PC-3 (cell line): ENCODE measurements at regions not wholly inside any gene's neighbourhood (a gene's known extent, or its start where the extent isn't known, plus 50 kb on each side); places are given as distances from the start of the nearest gene placed in this dataset.
"Not testable (repeated sequence)": the region's sequence is repeated elsewhere in the genome, so short reads cannot be mapped to it uniquely, and the experiment has no call there.

Experiments
- ATAC-seq: fragments of 200-7000 bp; cut with Tn5 transposase; 2 replicates; pipeline ENCODE4 v1.9.1; 2020; ENCODE audit warnings: mild to moderate bottlenecking, moderate library complexity
- BruUV-seq: library from RNA; stranded (reverse); fragments of 400-500 nt; replicated peaks from 2 replicates; lab custom pipeline; 2021; lab: Mats Ljungman, UMichigan
- CTCF ChIA-PET: fragments of 300-600 bp; sonication (Branson Sonifier 250); formaldehyde crosslinking; loops from one replicate; lab custom pipeline; 2022; ENCODE audit warnings: antibody characterized with exemption; lab: Charles Lee
- POLR2A ChIA-PET: fragments of 300-600 bp; sonication (Branson Sonifier 250); formaldehyde crosslinking; loops from one replicate; lab custom pipeline; 2022; ENCODE audit warnings: antibody characterized with exemption; ENCODE audit not compliant: unreplicated experiment; lab: Charles Lee
- DNase-seq: peaks from one replicate; pipeline ENCODE4 v3.0.0-alpha.2; 2015
- H2AFZ ChIP-seq: fragments of 300-600 bp; sonication (generic); 2 replicates; pipeline ENCODE4 v1.6.0; 2016; ENCODE audit warnings: antibody characterized with exemption, low read length
- H3F3A ChIP-seq: fragments of 300-600 bp; sonication (generic); one replicate; pipeline ENCODE4 v1.6.0; 2017; ENCODE audit warnings: antibody characterized with exemption, low read length, control low read depth, mild to moderate bottlenecking; ENCODE audit not compliant: unreplicated experiment
- H3K27ac ChIP-seq: fragments of 300-600 bp; sonication (generic); 2 replicates; pipeline ENCODE4 v1.5.1; 2016; ENCODE audit warnings: mild to moderate bottlenecking, low read length
- H3K27me3 ChIP-seq: fragments of 300-600 bp; sonication (generic); 2 replicates; pipeline ENCODE4 v1.6.1; 2016; ENCODE audit warnings: low read length, mixed read lengths
- H3K36me3 ChIP-seq: fragments of 300-600 bp; sonication (generic); 2 replicates; pipeline ENCODE4 v1.6.1; 2016; ENCODE audit warnings: low read depth, mixed run types, low read length, mixed read lengths
- H3K4me1 ChIP-seq: fragments of 300-600 bp; sonication (generic); 2 replicates; pipeline ENCODE4 v1.5.1; 2016; ENCODE audit warnings: low read length; ENCODE audit not compliant: insufficient read depth
- H3K4me2 ChIP-seq: fragments of 300-600 bp; sonication (generic); 2 replicates; pipeline ENCODE4 v1.6.0; 2016; ENCODE audit warnings: low read length
- H3K4me3 ChIP-seq: fragments of 300-600 bp; sonication (generic); 2 replicates; pipeline ENCODE4 v1.5.1; 2016; ENCODE audit warnings: mild to moderate bottlenecking, low read length, mixed read lengths
- H3K79me2 ChIP-seq: fragments of 300-600 bp; sonication (generic); 2 replicates; pipeline ENCODE4 v1.6.1; 2017; ENCODE audit warnings: low read length, mixed read lengths
- H3K9ac ChIP-seq: fragments of 300-600 bp; sonication (generic); 2 replicates; pipeline ENCODE4 v1.6.0; 2016; ENCODE audit warnings: mild to moderate bottlenecking, low read length
- H3K9me2 ChIP-seq: fragments of 300-600 bp; sonication (generic); replicated peaks from 2 replicates; pipeline ENCODE4 v1.6.1; 2016; ENCODE audit warnings: mixed run types, low read length, mixed read lengths
- H3K9me3 ChIP-seq: fragments of 300-600 bp; sonication (generic); 2 replicates; pipeline ENCODE4 v1.6.1; 2016; ENCODE audit warnings: low read length, mixed read lengths
- H4K20me1 ChIP-seq: fragments of 300-600 bp; sonication (generic); 2 replicates; pipeline ENCODE4 v1.6.1; 2016; ENCODE audit warnings: low read length, mixed read lengths
- intact Hi-C: fragments of 100-400 bp; cut with micrococcal nuclease; formaldehyde crosslinking; loops from 2 replicates; pipeline ENCODE4 v1.9.0; 2023

- H3K4me2 ChIP-seq, CTCF ChIA-PET, H3K79me2 ChIP-seq, H3K9ac ChIP-seq, H3K27ac ChIP-seq, DNase-seq, ATAC-seq, BruUV-seq, POLR2A ChIA-PET, intact Hi-C loops, H3K4me1 ChIP-seq, H3F3A ChIP-seq, H3K4me3 ChIP-seq, H3K27me3 ChIP-seq, H3K9me3 ChIP-seq, H4K20me1 ChIP-seq, H3K36me3 ChIP-seq, H3K9me2 ChIP-seq, H2AFZ ChIP-seq: not testable (repeated sequence)
These were observed 359.8 kb downstream of the FOXD4L6 start for GRCh38 chr9:40768646-40769198.

GRCh38 chr9:40768178-40768577 is 360.3 kb downstream of the FOXD4L6 start:
- H3K9me3 ChIP-seq, ATAC-seq, H2AFZ ChIP-seq, H3K27ac ChIP-seq, H3K9me2 ChIP-seq, H3K4me2 ChIP-seq, H3K4me3 ChIP-seq, intact Hi-C loops, H3K4me1 ChIP-seq, H3K79me2 ChIP-seq, BruUV-seq, H4K20me1 ChIP-seq, DNase-seq, H3K36me3 ChIP-seq, H3K27me3 ChIP-seq, H3F3A ChIP-seq, POLR2A ChIA-PET, CTCF ChIA-PET, H3K9ac ChIP-seq: not testable (repeated sequence)

GRCh38 chr9:40754957-40755356 is 373.5 kb downstream of the FOXD4L6 start:
- H2AFZ ChIP-seq, H3K4me2 ChIP-seq, POLR2A ChIA-PET, H3K36me3 ChIP-seq, H3K27me3 ChIP-seq, H3K4me3 ChIP-seq, ATAC-seq, H3K27ac ChIP-seq, H3K4me1 ChIP-seq, H3F3A ChIP-seq, BruUV-seq, H3K9me2 ChIP-seq, intact Hi-C loops, H3K9me3 ChIP-seq, H3K9ac ChIP-seq, H3K79me2 ChIP-seq, H4K20me1 ChIP-seq: not testable (repeated sequence)
- CTCF ChIA-PET, result interaction anchor here (0.6 kb wide), 1 partner anchor 237 kb away, joined by 5 read pairs; no protein-coding TSS in a partner anchor
- peak; percentile 53 for DNase-seq

GRCh38 chr9:40753288-40753687 is 375.2 kb downstream of the FOXD4L6 start:
- H3K9ac ChIP-seq, POLR2A ChIA-PET, ATAC-seq, H4K20me1 ChIP-seq, H3K9me3 ChIP-seq, H3F3A ChIP-seq, intact Hi-C loops, H3K4me3 ChIP-seq, H3K27me3 ChIP-seq, H3K36me3 ChIP-seq, H3K4me2 ChIP-seq, H3K9me2 ChIP-seq, DNase-seq, H3K4me1 ChIP-seq, CTCF ChIA-PET, H2AFZ ChIP-seq, H3K79me2 ChIP-seq, BruUV-seq, H3K27ac ChIP-seq: not testable (repeated sequence)

- H3K9ac ChIP-seq, H4K20me1 ChIP-seq, H3K4me1 ChIP-seq, H3K4me2 ChIP-seq, H3K27ac ChIP-seq, POLR2A ChIA-PET, H3K27me3 ChIP-seq, intact Hi-C loops, H3F3A ChIP-seq, DNase-seq, ATAC-seq, H3K36me3 ChIP-seq, H2AFZ ChIP-seq, CTCF ChIA-PET, H3K9me2 ChIP-seq, H3K9me3 ChIP-seq, BruUV-seq, H3K4me3 ChIP-seq: not testable (repeated sequence)
- H3K79me2 ChIP-seq, result peaks cover 15% of the 10 kb centered on the region
These were observed 381.5 kb downstream of the FOXD4L6 start for GRCh38 chr9:40746921-40747485.
